ENCODE measurements at regions not wholly inside any gene's neighbourhood (a gene's known extent, or its start where the extent isn't known, plus 50 kb on each side); places are given as distances from the start of the nearest gene placed in this dataset.

DNA sequence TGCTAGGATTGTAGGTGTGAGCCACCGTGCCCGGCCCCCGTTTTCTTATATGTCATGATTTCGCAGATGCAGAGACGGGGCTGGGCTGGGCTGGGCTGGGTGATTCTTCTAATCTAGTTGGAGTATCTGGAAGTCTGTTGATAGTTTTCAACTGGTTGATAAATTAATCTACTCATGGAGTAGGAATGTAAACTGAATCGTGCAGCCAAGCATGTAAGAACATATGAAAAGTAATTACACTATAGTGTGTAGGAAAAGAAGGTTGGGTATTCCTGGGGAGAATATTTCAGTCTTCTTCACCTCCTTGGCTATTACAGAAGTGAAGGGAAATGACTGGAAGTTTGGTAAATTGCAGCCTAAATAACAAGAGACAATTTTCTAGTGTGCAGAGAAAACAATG is 82.6 kb upstream of the MAGI1 start:
- no peak for DNase-seq

DNA sequence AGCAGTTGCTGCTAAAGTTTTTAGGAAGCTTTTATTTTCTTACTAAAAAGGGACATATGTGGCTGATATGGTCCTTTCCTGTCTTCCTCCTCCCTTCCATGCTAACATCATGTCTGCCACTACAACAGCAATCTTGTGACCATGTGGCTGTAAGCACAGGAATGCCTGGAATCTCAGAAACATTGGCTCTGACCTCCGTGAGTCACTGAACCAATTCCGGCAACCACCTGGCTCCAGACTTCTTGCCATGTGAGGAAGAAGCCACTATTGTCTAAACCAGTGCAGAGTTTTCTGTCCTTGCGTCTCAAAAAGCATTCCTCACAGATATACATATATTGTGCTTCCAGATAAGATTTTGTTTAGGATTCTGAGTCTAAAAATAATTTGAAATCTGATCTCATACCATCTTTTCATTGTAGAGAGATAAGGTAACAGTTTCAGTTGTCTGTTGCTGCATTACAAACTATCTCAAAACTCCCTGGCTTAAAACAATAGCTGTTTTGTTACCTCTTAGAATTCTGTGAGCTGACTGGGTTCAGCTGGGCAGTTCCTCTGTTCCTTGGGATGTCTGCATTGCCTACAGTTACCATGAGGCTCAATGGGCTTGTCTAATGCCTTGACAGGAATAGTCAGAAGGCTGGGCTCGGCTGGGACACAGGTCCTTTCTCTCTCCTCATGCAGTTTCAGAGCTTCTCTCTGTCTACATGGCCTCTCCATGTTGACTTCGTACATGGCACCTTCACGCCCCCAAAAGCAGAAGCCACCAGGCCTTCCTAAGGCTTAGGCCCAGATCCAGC is 77.3 kb upstream of the MAGI1 start:
- DNase-seq: no peak

DNA sequence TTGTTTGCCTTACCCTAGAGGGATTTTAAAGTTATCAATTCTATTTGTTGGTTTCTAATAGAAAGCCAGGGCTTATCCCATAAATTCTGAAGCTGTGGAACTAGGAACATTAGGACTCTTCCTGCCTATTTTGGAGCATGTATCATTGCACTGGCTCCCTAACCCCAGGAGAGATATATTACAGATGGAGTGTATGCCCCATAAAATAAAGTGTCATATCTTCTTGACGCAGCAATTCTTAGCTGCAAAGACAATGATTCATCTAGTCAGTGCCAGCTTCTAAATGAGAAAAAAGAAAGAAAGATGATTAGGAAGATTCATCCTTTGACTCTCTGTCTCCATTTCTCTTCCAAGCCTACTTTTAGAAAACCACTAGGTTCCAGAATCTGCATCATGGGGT is 74.8 kb upstream of the MAGI1 start:
- no peak for DNase-seq

DNA sequence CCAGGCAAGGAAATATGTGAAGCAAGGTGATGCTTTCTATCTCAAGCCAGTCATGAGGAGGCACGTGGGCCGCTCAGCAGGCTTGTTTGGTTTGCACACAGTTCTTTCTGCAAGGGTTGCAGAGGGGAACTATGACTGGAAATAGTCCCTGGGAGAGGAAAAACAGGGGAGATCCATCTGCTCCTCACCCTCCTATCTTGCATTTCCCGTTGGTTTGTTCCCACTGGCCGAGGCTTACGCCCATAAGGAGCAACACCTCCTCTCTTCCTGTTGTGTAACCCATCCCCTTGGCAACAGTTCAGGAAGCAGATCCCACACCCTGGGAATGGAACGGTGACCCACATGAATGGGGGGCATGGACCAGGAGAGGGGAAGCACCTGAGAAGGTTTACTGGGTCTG is 72.1 kb upstream of the MAGI1 start:
- DNase-seq: no peak

DNA sequence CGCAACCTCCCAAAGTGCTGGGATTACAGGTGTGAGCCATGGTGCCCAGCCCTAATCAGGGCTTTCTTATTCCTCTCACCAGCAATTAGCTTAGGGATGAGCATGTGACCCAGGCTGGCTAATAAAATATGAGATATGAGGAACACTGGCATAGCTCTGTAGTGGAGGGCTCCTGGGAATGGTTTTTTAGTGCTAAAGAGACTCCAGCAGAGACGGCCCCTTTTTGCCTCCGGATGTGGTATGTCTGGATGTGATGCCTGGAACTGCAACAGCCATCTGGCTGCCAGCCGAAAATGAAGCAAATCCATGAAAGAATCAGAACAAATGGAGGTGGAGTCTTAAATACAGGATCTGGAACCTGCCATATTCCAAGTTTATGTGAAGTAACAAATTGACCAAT is 69.1 kb upstream of the MAGI1 start:
- DNase-seq: no peak

DNA sequence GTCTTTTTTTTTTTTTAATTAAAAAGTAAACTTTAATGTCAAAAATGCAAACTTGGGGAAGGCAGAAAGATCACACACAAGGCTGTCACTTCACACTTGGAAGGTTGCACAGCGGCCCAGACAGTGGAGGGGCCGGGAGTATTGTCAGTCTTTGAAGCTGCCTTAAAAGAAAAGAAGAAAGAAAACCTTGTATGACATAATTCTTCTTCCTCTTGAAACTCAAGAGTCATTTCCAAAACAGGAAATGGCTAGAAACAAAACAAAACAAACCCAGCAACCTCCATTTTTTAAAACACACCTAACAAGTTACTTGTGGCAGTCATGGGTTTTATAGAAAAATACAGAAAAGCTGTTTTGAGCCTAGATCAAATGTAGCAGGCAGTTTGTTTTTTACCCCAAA is 68.1 kb upstream of the MAGI1 start:
- DNase-seq: no peak

DNA sequence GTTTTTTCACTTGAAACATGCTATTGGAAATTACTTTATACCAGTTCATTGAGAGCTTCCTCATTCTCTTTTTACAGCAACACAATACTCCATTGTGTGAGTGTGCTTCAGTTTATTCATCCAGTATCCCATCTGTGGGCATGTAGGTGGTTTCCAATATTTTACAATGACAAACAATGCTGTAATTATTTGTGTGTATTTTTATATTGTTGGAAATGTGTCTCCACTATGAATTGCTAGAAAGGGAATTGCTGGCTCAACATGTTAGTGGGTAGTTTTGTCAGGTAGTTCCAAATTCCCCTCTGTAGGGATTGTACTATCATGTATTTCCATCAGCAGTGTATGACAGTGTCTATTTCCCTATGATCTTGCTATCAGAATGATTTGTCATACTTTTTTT is 65.8 kb upstream of the MAGI1 start:
- no peak for DNase-seq

DNA sequence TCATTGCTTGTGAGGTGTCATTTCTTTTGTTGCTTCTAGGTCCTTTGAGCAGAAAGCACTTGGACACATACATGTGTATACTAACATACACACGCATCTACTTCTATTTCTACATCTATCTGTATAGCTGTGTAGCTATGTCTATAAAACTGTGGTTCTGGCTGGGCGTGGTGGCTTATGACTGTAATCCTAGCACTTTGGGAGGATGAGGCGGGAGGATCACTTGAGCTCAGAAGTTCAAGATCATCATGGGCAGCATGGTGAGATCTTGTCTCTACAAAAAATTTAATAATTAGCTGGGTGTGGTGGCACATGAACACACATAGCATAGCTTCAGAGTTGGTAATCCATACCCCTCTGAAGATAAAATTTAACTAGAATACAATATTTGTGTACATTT is 65.0 kb upstream of the MAGI1 start:
- DNase-seq: no peak

DNA sequence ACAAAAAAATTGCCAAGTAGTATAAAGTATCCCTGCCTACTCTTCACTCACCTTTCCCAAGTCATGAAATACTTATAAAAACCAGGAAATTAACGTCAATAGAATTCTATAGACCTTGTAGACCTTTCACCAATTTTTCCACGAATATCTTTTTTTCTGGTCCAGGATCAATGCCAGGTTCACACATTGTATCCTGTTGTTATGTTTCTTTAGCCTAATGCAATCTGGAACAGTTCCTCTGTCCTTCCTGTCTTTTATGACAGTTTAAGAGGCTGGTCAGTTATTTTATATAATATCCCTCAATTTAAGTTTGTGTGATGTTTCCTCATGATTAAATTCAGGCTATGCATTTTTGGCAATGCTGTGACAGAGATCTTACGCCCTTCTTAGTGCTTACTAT is 63.2 kb upstream of the MAGI1 start:
- DNase-seq: no peak

DNA sequence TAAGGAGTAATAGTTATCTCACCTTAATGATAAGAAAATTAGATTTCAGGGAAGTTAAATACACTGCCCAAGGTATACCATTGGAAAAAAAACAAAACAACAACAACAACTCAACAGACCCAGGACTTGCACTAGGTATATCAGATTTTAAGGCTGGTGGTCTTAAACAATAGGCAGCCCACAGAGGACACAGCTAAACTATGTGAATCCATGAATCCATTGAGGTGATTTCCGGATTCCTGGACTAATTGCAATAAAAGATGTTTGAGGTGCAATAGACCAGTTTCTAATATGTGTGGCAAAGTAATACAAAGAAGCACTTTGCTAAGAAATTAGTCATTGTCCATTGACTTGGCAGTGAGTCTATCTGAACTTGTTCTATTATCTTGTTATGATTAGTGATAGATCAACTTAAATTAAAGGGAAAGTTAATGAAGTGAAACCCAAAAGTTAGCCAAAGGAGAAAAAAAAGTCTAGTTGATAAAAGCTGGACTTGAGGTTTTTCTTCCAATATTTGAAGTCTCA is 60.9 kb upstream of the MAGI1 start:
- no peak for DNase-seq

DNA sequence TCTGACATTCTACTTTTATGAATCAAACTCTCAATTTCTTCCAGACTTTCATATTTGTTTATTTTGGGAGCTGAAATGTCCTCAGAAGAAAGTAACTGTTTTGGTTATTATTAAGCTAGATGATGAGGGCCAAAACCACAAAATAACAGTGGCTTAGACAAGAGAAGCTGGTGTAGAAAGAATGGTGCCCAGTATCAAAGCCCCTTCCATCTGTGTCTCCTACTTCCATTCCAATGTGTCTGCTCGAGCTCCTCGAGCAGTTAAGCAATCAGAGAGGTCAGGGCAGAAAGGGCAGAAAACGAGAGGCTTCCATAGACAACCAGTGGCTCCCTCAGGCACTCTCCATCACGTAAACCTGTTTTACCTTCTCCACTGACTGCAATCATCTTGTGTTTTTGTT is 59.7 kb upstream of the MAGI1 start:
- DNase-seq: no peak

DNA sequence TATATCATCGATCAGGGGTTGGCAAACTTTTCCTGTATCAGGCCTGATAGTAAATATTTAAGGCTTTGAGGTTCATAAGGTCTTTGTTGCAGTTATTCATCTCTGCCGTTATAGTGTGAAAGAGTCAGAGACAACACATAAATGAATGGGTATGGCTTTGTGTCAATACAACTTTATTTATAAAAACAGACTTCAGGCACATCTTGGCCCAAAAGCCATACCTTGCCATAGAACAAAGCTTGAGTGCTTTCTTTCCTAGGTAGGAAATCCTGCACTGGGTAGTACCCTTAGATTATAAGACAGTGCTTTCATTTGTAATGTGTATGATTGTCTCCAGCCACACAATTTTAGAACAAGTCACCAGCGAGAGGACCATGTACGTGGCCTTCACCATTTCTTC is 58.9 kb upstream of the MAGI1 start:
- no peak for DNase-seq

DNA sequence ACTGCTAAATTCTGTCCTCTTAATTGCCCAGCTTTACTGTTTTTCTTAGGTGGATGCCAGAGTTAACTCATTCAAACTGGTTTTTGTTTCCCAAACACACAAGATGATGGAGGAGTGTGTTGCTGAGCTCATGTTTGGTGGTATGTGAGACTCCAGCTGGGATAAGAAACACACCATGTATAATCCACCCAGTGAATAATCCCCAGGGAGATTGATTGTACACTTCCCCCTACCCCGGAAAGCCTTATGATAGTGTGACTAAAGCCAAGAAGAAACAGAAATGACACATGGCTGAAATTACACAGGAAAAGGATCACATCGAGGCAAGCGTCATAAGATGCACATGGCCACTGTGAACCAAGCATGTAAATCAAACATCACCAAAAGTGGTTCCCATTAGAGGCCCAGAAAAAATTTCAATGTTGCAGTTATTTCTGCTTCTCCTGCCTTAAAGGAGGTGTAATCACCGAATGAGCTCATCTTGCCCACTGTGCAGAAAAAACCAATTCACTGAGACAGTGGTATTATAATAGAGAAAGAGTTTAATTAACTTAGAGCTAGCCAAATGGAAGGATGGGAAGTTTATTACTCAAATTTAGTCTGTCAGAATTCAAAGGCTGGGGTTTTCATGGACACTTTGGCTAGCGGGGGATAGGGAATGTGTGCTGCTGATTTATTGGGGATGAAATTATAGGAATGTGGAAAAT is 56.7 kb upstream of the MAGI1 start:
- DNase-seq: no peak

DNA sequence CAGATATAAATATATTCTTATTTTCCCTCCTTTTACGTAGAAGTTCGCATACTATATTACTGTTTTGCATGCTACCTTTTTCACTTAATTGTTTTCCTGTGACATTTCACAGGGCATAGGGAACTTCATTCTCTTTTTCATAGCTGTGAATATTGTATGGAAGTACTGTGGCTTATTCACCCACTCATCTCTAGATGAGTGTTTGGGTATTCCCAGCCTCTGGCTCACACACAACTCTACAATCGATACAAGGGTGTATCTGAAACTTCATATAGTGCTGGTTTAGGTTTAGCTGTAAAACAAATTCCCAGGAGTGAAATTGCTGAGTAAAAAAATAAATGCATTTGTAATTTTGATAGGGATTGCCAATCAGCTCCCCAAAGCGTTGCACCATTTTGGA is 55.3 kb upstream of the MAGI1 start:
- no peak for DNase-seq

DNA sequence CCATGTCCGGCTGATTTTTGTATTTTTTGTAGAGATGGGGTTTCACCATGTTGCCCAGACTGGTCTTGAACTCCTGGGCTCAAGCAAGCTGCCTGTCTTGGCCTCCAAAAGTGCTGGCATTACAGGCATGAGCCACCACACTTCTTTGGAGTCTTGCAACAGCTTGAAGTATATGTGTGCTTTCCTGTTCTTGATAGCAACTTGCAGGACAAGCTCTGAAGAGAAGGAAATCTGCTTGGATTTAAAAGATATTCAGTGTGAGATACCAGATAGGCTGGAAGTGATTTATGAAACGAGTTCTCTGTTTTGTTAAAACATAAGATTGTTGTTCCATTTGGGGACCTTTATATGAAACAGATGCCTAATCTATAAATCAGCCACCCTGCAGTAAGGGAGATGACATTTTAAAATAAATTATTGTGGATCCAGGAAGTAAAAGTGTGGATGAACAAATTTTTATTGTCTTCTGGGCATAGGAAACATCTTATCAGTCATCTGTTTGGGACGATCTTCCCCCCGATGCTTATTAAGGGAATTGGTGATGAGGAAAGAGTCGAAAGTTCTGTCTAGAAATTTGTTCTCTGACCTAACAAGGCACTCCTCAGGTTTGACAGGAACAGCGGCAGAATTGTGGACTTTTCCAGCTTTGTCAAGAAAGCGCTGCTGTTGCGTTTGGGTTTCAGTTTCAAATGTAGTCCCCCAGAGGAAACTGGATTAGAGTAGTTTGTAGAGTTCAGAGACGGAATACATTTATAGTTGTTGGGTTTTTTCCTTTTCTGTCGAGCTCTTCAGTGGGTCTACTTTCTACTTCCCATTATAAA is 53.7 kb upstream of the MAGI1 start:
- DNase-seq: no peak

All from hematopoietic multipotent progenitor cell treated with erythropoietin and hydrocortisone succinate and interleukin-3 and kit ligand, for 8 days (in vitro differentiated cells).